Liver (tissue), 8 donors: ENCODE measurements at regions not wholly inside any gene's neighbourhood (a gene's known extent, or its start where the extent isn't known, plus 50 kb on each side); places are given as distances from the start of the nearest gene placed in this dataset.
A peak's percentile ranks its signal among the peaks of the same experiment; 100 is the strongest.

ENCODE experiments used
- DNase-seq: peaks from one replicate; pipeline ENCODE4 v3.0.0-alpha.2; 2017; ENCODE audit warnings: low spot score
- H3K27ac ChIP-seq, 2 donors: one replicate each; pipeline ENCODE4 v1.7.0; 2013; ENCODE audit warnings: inconsistent platforms in 2 of 2, low read length in 2 of 2, control low read depth in 1 of 2, low read depth in 1 of 2, mild to moderate bottlenecking in 1 of 2
- H3K27me3 ChIP-seq, 4 donors: one replicate each; pipeline versions ENCODE4 v1.6.1 to v1.7.0; 2013; ENCODE audit warnings: low read length in 3 of 4, inconsistent platforms in 1 of 4, mild to moderate bottlenecking in 1 of 4, moderate library complexity in 1 of 4; ENCODE audit not compliant: control insufficient read depth in 4 of 4, insufficient read depth in 4 of 4
- H3K36me3 ChIP-seq, 4 donors: one replicate each; pipeline versions ENCODE4 v1.6.1 to v1.7.0; 2013; ENCODE audit warnings: low read length in 3 of 4, mild to moderate bottlenecking in 3 of 4, low read depth in 1 of 4, moderate library complexity in 1 of 4; ENCODE audit not compliant: control insufficient read depth in 4 of 4, insufficient read depth in 3 of 4
- H3K4me1 ChIP-seq, 4 donors: one replicate each; pipeline versions ENCODE4 v1.6.1 to v1.7.0; 2013; ENCODE audit warnings: low read length in 3 of 4, mild to moderate bottlenecking in 3 of 4, moderate library complexity in 1 of 4; ENCODE audit not compliant: control insufficient read depth in 4 of 4, insufficient read depth in 4 of 4
- H3K4me3 ChIP-seq, 3 donors: one replicate each; pipeline versions ENCODE4 v1.6.1 to v1.7.0; 2013; ENCODE audit warnings: low read length in 3 of 3, control low read depth in 1 of 3, low read depth in 1 of 3, mild to moderate bottlenecking in 1 of 3
- H3K9ac ChIP-seq, 2 donors: one replicate each; pipeline ENCODE4 v1.7.0; 2013; ENCODE audit warnings: low read length in 2 of 2, mild to moderate bottlenecking in 2 of 2, moderate library complexity in 2 of 2, control low read depth in 1 of 2, low read depth in 1 of 2
- H3K9me3 ChIP-seq, 4 donors: one replicate each; pipeline versions ENCODE4 v1.6.1 to v1.7.0; 2013; ENCODE audit warnings: low read length in 3 of 4; ENCODE audit not compliant: control insufficient read depth in 4 of 4
- FOXA1 ChIP-seq: IDR thresholded peaks from 2 replicates; pipeline ENCODE4 v1.6.1; 2016; ENCODE audit warnings: antibody characterized with exemption
- FOXA2 ChIP-seq: IDR thresholded peaks from 2 replicates; pipeline ENCODE4 v1.6.1; 2016; ENCODE audit warnings: antibody characterized with exemption
- GABPA ChIP-seq, 2 donors: IDR thresholded peaks in 1 of 2; conservative IDR thresholded peaks in 1 of 2; 2 replicates each; pipeline ENCODE4 v1.6.1; 2016; ENCODE audit warnings: antibody characterized with exemption in 2 of 2, mild to moderate bottlenecking in 1 of 2, moderate library complexity in 1 of 2
- HNF4A ChIP-seq, 2 donors: conservative IDR thresholded peaks; 2 replicates each; pipeline ENCODE4 v1.6.1; 2016; ENCODE audit warnings: antibody characterized with exemption in 2 of 2, mild to moderate bottlenecking in 2 of 2
- NR2F2 ChIP-seq: IDR thresholded peaks from 2 replicates; pipeline ENCODE4 v1.6.1; 2016; ENCODE audit warnings: antibody characterized with exemption
- RAD21 ChIP-seq, 2 donors: IDR thresholded peaks; 2 replicates each; pipeline ENCODE4 v1.6.1; 2016; ENCODE audit warnings: antibody characterized with exemption in 2 of 2, mild to moderate bottlenecking in 2 of 2
- SP1 ChIP-seq: IDR thresholded peaks from 2 replicates; pipeline ENCODE4 v1.6.1; 2018; ENCODE audit warnings: antibody characterized with exemption, mild to moderate bottlenecking
- TAF1 ChIP-seq: conservative IDR thresholded peaks from 2 replicates; pipeline ENCODE4 v1.6.1; 2016; ENCODE audit warnings: antibody characterized with exemption, mild to moderate bottlenecking
- WGBS: extraction: QIAGEN DNeasy Blood & Tissue Kit; methylation state at CpG from one replicate; pipeline ENCODE4 v1.1.7; 2013; 5-methylcytosine and 5-hydroxymethylcytosine counted together
- TF ChIP-seq, protein P1 (sequence below): IDR thresholded peaks from 2 replicates; pipeline ENCODE4 v1.6.1; 2016; ENCODE audit warnings: antibody characterized with exemption
- TF ChIP-seq, protein P2 (sequence below): fragments of 150-350 bp; IDR thresholded peaks from 2 replicates; pipeline ENCODE4 v1.5.1; 2017; ENCODE audit warnings: improper control_type of control experiment, low read depth, low read length; ENCODE audit not compliant: missing input control
- TF ChIP-seq, protein P3 (sequence below): IDR thresholded peaks from 2 replicates; pipeline ENCODE4 v1.6.1; 2016; ENCODE audit warnings: antibody characterized with exemption
- TF ChIP-seq, protein P4 (sequence below): IDR thresholded peaks from 2 replicates; pipeline ENCODE4 v1.6.1; 2016; ENCODE audit warnings: antibody characterized with exemption
- TF ChIP-seq, protein P5 (sequence below): IDR thresholded peaks from 2 replicates; pipeline ENCODE4 v1.6.1; 2016; ENCODE audit warnings: antibody characterized with exemption, mild to moderate bottlenecking
- donor health status: healthy.
- donor health status: healthy.
- donor health status: healthy.
- donor health status: healthy.
- donor health status: healthy.

DNA sequence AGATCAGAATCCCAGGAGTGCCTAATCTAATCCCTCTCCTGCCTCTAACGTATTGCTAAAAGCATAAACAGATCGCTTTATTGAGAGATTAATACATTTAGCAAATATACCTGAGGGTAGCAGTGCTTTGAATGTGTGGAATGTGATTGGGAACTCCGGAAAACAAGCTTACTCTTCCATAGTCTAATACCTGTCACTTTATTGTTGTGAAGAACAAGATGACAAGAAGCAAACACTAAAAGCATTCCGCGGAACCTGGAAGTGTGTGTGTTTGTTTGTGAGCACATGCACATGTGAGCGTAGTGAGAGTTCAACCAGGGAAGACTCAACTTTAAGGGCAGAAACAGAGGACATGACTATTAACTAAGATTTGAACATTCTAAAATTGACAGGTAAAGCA lies 265.0 kb upstream of the GJE1 start:
- H3K4me1 ChIP-seq = peaks cover 0 to 9% (median 0%) of the 10 kb centered on the region in 4 donors
- DNase-seq = no peak
- no peak overlapping the region for H3K9ac ChIP-seq
- H3K27me3 ChIP-seq = no peaks in the 10 kb centered on the region
- peak overlapping the region in 2 of 3 donors; percentile 2 to 7 for H3K4me3 ChIP-seq
- no peaks in the 10 kb centered on the region for H3K9me3 ChIP-seq
- TF ChIP-seq SP1 = no peak
- TF ChIP-seq, protein P1, sequence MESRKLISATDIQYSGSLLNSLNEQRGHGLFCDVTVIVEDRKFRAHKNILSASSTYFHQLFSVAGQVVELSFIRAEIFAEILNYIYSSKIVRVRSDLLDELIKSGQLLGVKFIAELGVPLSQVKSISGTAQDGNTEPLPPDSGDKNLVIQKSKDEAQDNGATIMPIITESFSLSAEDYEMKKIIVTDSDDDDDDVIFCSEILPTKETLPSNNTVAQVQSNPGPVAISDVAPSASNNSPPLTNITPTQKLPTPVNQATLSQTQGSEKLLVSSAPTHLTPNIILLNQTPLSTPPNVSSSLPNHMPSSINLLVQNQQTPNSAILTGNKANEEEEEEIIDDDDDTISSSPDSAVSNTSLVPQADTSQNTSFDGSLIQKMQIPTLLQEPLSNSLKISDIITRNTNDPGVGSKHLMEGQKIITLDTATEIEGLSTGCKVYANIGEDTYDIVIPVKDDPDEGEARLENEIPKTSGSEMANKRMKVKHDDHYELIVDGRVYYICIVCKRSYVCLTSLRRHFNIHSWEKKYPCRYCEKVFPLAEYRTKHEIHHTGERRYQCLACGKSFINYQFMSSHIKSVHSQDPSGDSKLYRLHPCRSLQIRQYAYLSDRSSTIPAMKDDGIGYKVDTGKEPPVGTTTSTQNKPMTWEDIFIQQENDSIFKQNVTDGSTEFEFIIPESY = no peak
- TF ChIP-seq HNF4A (conservative IDR thresholded peaks at IDR 0.05) = no peak
- no peak for TF ChIP-seq GABPA (IDR thresholded peaks at IDR 0.05 in 1 of 2, conservative IDR thresholded peaks at IDR 0.05 in 1 of 2)
- TF ChIP-seq, protein P2, sequence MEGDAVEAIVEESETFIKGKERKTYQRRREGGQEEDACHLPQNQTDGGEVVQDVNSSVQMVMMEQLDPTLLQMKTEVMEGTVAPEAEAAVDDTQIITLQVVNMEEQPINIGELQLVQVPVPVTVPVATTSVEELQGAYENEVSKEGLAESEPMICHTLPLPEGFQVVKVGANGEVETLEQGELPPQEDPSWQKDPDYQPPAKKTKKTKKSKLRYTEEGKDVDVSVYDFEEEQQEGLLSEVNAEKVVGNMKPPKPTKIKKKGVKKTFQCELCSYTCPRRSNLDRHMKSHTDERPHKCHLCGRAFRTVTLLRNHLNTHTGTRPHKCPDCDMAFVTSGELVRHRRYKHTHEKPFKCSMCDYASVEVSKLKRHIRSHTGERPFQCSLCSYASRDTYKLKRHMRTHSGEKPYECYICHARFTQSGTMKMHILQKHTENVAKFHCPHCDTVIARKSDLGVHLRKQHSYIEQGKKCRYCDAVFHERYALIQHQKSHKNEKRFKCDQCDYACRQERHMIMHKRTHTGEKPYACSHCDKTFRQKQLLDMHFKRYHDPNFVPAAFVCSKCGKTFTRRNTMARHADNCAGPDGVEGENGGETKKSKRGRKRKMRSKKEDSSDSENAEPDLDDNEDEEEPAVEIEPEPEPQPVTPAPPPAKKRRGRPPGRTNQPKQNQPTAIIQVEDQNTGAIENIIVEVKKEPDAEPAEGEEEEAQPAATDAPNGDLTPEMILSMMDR = no peak
- no peak for TF ChIP-seq FOXA2
- TF ChIP-seq, protein P3, sequence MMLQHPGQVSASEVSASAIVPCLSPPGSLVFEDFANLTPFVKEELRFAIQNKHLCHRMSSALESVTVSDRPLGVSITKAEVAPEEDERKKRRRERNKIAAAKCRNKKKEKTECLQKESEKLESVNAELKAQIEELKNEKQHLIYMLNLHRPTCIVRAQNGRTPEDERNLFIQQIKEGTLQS = no peak
- no peak for TF ChIP-seq NR2F2
- no peak for TF ChIP-seq TAF1
- TF ChIP-seq, protein P4, sequence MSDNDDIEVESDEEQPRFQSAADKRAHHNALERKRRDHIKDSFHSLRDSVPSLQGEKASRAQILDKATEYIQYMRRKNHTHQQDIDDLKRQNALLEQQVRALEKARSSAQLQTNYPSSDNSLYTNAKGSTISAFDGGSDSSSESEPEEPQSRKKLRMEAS = no peak
- TF ChIP-seq FOXA1 = no peak
- H3K27ac ChIP-seq = no peak overlapping the region
- 92% methylated on average over 6 of the region's 6 CpGs for WGBS
- H3K36me3 ChIP-seq = no peaks in the 10 kb centered on the region

DNA sequence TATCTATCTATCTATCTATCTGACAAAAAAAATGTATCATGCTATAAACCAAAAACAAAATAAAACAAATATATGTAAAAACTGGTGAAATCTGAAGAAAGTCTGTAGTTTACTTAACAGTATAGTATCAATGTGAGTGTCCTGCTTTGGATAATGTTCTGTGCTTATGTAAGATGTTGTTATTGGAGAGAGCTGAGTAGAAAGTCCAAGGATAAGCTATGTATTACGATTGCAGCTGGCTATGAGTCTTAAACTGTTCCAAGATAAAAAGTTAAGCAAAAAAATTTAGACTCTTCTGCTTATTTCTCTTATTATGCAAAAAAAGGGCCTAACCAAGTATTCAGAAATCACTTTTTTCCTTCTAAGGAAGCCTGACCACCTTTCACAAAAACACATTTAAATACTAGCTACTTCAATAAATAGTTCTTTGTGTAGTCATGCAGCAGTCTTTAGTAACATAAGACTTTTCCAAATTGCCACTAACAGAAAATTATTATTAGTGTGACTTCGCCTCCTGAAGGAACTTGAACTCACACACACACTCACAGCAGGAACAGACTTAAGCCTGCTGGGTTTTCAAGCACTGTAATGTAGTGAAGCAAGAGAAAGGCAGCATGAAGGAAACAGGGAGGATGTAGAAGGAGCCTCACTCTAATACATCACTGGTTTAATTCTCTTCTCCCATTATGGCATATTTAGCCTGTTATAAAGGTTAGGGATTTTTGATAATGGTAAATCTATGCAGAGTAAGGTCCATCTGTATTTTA lies 265.8 kb upstream of the GJE1 start:
- WGBS = 53% methylated on average over 2 of the region's 2 CpGs
- peak overlapping the region in 1 of 2 donors; percentile 21 for H3K9ac ChIP-seq
- DNase-seq = no peak
- H3K4me1 ChIP-seq = peaks cover 0 to 9% (median 0%) of the 10 kb centered on the region in 4 donors
- peak overlapping the region in 1 of 2 donors; percentile 50 for H3K27ac ChIP-seq
- no peaks in the 10 kb centered on the region for H3K27me3 ChIP-seq
- TF ChIP-seq GABPA (IDR thresholded peaks at IDR 0.05 in 1 of 2, conservative IDR thresholded peaks at IDR 0.05 in 1 of 2) (no peak), RAD21 (IDR thresholded peaks at IDR 0.05) (no peak), HNF4A (conservative IDR thresholded peaks at IDR 0.05) (peak; percentile 28 to 79)
- TF ChIP-seq, protein P3 = no peak
- no peak overlapping the region for H3K4me3 ChIP-seq
- no peaks in the 10 kb centered on the region for H3K36me3 ChIP-seq
- H3K9me3 ChIP-seq = no peaks in the 10 kb centered on the region

DNA sequence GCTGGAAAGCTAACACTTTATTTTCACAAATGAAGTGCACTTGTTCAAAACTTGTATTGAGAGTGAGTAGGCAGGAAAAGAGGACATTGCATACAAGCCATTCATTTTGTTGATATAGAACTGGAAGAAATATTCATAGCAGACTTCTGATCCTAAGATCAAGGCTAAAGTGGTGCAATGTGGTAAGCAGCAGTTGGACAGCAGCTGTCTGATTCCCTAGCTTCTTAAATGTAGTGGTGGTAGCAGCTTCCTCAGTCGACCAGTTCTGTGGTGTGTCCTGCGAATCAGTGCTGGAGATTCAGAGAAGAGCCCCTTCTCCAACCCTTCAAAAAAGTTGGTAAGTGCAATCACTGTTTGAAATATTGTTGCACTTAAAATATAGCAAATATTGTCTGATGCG lies 281.7 kb upstream of the GJE1 start:
- no peaks in the 10 kb centered on the region for H3K4me1 ChIP-seq
- H3K27ac ChIP-seq = no peak overlapping the region
- H3K9me3 ChIP-seq = no peaks in the 10 kb centered on the region
- no peak overlapping the region for H3K9ac ChIP-seq
- 76% methylated on average over 3 of the region's 3 CpGs for WGBS
- DNase-seq = no peak
- H3K4me3 ChIP-seq = no peak overlapping the region
- H3K27me3 ChIP-seq = no peaks in the 10 kb centered on the region
- H3K36me3 ChIP-seq = no peaks in the 10 kb centered on the region
- TF ChIP-seq, protein P5, sequence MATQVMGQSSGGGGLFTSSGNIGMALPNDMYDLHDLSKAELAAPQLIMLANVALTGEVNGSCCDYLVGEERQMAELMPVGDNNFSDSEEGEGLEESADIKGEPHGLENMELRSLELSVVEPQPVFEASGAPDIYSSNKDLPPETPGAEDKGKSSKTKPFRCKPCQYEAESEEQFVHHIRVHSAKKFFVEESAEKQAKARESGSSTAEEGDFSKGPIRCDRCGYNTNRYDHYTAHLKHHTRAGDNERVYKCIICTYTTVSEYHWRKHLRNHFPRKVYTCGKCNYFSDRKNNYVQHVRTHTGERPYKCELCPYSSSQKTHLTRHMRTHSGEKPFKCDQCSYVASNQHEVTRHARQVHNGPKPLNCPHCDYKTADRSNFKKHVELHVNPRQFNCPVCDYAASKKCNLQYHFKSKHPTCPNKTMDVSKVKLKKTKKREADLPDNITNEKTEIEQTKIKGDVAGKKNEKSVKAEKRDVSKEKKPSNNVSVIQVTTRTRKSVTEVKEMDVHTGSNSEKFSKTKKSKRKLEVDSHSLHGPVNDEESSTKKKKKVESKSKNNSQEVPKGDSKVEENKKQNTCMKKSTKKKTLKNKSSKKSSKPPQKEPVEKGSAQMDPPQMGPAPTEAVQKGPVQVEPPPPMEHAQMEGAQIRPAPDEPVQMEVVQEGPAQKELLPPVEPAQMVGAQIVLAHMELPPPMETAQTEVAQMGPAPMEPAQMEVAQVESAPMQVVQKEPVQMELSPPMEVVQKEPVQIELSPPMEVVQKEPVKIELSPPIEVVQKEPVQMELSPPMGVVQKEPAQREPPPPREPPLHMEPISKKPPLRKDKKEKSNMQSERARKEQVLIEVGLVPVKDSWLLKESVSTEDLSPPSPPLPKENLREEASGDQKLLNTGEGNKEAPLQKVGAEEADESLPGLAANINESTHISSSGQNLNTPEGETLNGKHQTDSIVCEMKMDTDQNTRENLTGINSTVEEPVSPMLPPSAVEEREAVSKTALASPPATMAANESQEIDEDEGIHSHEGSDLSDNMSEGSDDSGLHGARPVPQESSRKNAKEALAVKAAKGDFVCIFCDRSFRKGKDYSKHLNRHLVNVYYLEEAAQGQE = peak; percentile 18
- TF ChIP-seq, protein P2 = no peak
- no peak for TF ChIP-seq GABPA (IDR thresholded peaks at IDR 0.05 in 1 of 2, conservative IDR thresholded peaks at IDR 0.05 in 1 of 2)
